ENCODE measurements at regions not wholly inside any gene's neighbourhood (a gene's known extent, or its start where the extent isn't known, plus 50 kb on each side); places are given as distances from the start of the nearest gene placed in this dataset.
A peak's percentile ranks its signal among the peaks of the same experiment; 100 is the strongest.

GRCh38 chrX:40484408-40485091 is 96.2 kb upstream of the ATP6AP2 start:
- no peak for DNase-seq

- DNase-seq, result no peak
These were observed 97.3 kb upstream of the ATP6AP2 start for GRCh38 chrX:40483502-40483901.

- no peak for DNase-seq
These were observed 100.9 kb upstream of the ATP6AP2 start for GRCh38 chrX:40479777-40480318.

- DNase-seq, result no peak
These were observed 102.2 kb upstream of the ATP6AP2 start for GRCh38 chrX:40478474-40479065.

- DNase-seq, result no peak
These were observed 103.8 kb upstream of the ATP6AP2 start for GRCh38 chrX:40476958-40477357.

GRCh38 chrX:40474645-40475044 is 106.1 kb upstream of the ATP6AP2 start:
- DNase-seq, result no peak

- DNase-seq, result no peak
These were observed 106.6 kb upstream of the ATP6AP2 start for GRCh38 chrX:40474205-40474626.

GRCh38 chrX:40473460-40474204 is 107.1 kb upstream of the ATP6AP2 start:
- no peak for DNase-seq

GRCh38 chrX:40471965-40472648 is 108.7 kb upstream of the ATP6AP2 start:
- no peak for DNase-seq

- DNase-seq, result no peak
These were observed 109.8 kb upstream of the ATP6AP2 start for GRCh38 chrX:40470830-40471429.

- DNase-seq, result no peak
These were observed 111.5 kb upstream of the ATP6AP2 start for GRCh38 chrX:40469316-40469715.

- peak; percentile 11 for DNase-seq
These were observed 112.5 kb upstream of the ATP6AP2 start for GRCh38 chrX:40468033-40468846.

GRCh38 chrX:40467454-40467853 is 113.3 kb upstream of the ATP6AP2 start:
- DNase-seq, result no peak

- no peak for DNase-seq
These were observed 114.8 kb upstream of the ATP6AP2 start for GRCh38 chrX:40465735-40466551.

GRCh38 chrX:40462795-40463194 is 118.0 kb upstream of the ATP6AP2 start:
- DNase-seq, result no peak

GRCh38 chrX:40460926-40461325 is 119.8 kb upstream of the ATP6AP2 start:
- no peak for DNase-seq

- DNase-seq, result no peak
These were observed 121.1 kb upstream of the ATP6AP2 start for GRCh38 chrX:40459571-40460158.

GRCh38 chrX:40457406-40457805 is 123.4 kb upstream of the ATP6AP2 start:
- DNase-seq, result no peak

GRCh38 chrX:40452031-40452430 is 128.7 kb upstream of the ATP6AP2 start:
- no peak for DNase-seq

GRCh38 chrX:40449956-40450706 is 130.6 kb upstream of the ATP6AP2 start:
- DNase-seq, result no peak
